Left cardiac atrium (tissue), 4 donors: ENCODE measurements at regions not wholly inside any gene's neighbourhood (a gene's known extent, or its start where the extent isn't known, plus 50 kb on each side); places are given as distances from the start of the nearest gene placed in this dataset.
A peak's percentile ranks its signal among the peaks of the same experiment; 100 is the strongest.

Source experiments
- ATAC-seq, 2 donors: fragments of 200-7000 bp; cut with Tn5 transposase; one replicate each; pipeline ENCODE4 v1.9.1; 2020; ENCODE audit warnings: mild to moderate bottlenecking in 2 of 2, moderate library complexity in 2 of 2
- DNase-seq: peaks from one replicate; pipeline ENCODE4 v3.0.0-alpha.2; 2020
- intact Hi-C, 2 donors: fragments of 100-400 bp; cut with DNase I; formaldehyde crosslinking; loops; one replicate each; pipeline versions ENCODE4 v1.14.1 to v1.15.1; 2022 to 2023
- donor health status: DM: no; HTN: yes; CAD: no.
- donor health status: DM: no; HTN: yes; CAD: no; lungs with severe emphysema.
- donor health status: DM: yes; HTN: yes; CAD: no.
- donor health status: Dilated cardiomyopathy.

DNA sequence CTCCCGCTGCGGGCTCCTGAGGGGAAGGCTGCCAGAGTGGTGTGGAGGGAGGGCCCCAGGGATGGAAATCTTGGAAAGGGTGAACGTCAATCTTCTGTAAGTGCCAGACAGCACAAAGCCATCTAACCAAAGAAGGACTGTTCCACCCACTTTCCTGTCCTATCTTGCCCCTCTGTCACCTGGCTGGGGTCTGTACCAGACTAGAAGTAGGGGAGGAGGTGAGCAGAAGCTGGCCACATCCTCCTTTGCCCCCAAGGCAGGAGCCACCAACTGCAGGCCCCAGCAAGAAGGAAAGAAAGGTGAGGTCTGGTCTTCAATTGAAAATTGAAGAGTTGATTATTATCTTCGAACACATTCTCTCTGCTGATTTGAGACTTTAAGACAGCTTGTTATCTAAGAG lies 214.4 kb upstream of the LEF1 start:
- intact Hi-C loops: no loop called here
- no peak for ATAC-seq
- DNase-seq: no peak

DNA sequence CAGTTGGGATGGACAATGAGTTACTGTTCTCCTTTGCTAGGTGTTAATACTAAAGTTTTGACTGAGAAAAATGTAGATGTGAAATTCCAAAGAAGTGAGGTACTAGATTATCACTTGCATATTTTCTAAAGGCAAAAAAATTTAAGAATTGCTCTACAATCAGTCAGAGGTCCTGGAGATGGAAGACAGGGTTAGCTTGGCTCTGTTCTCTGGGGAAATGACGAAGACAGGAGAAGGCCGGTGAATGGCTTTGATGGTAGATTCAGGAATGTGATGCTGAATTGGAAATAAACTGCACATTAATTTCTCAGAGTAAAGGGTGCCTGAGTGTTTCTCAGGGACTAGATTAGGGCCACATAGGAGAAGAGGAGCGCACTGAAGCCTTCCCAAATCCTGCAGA lies 214.0 kb upstream of the LEF1 start:
- DNase-seq (no peak), ATAC-seq (no peak)
- intact Hi-C loops: no loop called here

DNA sequence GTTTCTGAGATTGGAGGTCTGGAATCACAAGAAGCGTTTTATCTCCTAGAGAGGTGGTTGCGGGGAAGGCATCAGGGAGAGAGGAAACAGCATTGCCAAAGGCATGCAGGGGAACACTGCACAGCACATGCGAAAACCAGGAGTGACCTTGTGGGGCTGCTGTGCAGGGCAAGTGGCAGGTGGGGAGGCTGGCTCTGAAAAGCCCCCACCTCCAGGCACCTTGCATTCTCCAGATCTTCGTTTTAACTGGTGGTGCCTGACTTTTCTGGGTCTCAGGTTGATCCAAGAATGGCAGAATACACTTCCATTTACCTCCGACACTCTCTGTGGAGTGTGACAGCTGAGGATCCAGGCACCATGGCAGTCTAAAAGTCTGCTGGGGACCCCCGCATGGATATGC lies 209.4 kb upstream of the LEF1 start:
- DNase-seq (no peak), ATAC-seq (no peak)
- intact Hi-C loops: no loop called here

DNA sequence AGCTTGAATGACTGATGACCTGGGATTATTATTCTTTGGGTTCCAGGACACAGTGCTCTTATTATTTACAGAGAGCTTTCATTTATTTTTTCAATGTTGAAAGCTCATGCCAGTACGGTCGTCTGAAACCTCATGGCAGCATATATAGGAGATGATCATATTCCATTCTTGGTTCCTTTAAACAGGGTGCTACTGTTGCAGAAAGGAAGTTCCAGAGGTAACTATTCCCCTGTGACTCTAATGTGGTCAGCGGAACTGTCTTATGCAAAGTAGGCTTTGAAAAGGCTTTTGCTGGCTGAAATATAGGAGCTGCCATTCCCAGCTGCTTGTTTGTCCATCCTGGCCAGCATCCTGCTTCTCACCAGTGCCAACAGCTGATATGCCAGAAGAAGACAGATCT lies 208.3 kb upstream of the LEF1 start:
- intact Hi-C loops: no loop called here
- ATAC-seq (no peak), DNase-seq (no peak)

DNA sequence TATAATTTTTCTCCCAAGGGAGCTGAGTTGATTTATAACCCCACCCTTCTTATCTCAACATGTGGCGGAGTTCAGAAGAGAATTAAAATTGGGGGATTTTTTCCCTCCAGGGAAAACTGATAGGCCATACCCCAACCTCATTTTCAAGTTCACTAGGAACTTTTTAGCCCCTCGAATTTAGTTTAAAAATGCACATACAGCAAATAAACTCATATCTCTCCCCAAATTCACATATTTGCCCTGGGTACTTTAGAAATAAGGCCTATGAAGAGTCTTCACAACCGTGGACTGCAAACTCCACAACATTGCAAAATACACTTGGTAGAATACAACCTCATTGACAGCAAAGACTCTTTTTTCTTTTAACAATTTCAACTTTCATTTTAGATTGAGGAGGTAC lies 206.7 kb upstream of the LEF1 start:
- intact Hi-C loops: no loop called here
- DNase-seq: no peak
- no peak for ATAC-seq

DNA sequence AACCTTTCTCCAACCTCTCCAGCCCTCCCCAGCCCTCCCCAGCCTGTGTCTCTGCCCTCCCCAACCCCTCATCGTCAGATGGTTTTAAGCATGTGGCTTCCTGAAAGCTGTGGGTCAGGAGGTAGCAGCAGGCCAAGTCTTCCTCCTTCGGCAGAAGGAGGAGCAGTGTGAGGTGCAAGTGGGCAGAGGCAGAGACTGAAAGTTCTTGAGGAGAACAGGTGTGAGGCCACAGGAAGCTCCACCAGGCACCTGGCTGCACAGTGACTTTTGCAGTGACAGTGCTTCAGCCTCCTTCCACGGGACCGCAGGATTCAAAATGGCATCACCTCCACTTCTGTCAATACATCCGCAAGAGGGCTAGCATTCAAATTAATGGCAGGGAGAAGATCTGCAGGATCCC lies 203.9 kb upstream of the LEF1 start:
- ATAC-seq: no peak
- no peak for DNase-seq
- intact Hi-C loops: no loop called here

DNA sequence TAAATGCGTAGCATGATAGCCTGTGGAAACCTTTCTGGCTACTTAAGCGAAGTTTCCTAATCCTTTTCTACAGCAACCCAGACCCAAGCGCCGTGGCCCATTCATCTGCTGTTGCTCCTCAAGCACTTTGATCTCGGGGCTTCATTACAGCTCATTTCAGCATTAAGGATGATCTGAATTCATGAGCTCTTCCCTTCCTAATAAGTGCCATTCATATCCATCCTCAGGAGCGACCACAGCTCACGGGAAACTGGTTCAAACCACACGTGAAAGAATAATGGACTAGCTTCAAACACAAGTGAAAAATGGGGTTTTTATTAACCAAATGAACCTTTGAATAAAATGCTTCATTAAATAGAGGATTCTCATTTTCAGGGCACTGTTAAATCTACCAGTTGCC lies 202.6 kb upstream of the LEF1 start:
- no peak for DNase-seq
- ATAC-seq: no peak
- intact Hi-C loops: no loop called here

DNA sequence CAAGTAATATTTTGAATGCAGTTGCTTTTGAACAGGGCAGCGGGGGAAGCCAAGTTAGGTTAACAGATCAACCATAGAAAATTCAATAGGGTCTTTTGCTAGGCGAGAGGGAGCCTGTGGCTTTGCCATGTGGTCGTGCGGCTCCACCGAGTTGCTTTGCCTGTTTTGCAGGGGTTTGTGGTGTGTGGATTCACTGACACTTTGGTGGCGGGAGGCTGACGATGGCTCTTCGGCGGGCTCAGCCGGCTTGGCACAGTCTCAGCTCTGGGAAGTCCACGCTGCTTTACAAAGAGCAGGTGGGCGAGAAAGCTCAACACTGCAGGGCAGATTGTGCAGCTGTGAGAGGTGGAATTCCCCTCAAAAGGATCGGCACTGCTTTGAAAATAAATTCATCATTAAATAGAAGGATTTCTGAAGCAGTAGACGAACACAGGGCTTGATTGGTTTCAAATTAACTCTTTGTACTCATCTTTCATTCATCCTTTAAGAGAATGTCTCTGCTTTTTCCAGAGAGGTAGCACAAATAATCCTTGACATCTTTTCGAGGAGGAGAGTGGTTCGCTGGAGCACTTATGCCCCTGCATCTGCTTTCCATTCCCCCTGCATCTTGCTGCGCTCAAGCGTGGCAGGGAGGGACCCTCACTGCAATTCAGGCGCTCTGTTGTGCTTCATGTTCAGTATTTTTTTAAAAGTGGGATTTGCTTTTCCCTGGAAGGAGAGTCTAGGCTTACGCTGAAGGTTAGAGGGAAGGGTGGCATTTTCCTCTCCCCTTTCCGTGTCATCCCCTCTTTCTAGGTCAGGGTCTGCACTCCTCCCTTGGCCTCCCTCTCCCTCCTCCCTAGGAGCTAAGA lies 201.8 kb upstream of the LEF1 start:
- ATAC-seq (no peak), DNase-seq (no peak)
- intact Hi-C loops: no loop called here

DNA sequence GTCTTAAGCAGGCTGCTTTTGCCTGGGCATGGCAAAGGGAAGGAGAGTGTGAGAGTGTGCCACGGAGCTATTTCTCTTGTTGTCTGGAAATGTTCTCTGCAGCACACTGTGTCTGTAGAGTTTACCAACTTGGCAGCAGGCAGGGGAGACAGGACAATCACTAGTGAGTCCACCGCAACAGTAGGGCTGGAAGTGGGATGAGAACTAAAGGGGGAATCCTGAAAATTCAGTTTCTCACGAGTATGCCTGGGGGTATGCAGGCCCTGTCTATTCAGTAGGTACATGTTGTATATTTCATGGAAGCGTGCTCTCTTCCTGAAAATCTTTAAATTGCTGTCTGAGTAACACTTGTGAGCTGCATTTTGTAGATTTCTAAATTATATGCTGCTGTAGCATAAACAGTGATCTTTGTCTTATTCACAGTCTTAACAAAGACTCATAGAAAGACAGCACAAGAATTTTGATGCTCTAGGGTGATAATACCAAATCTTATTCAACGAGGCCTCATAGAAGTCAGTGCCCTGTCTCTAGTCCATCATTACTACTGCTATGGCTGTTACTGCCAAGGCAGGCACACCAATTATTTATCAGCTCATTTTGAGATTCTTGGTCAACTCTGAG lies 200.4 kb upstream of the LEF1 start:
- DNase-seq (no peak), ATAC-seq (no peak)
- intact Hi-C loops: no loop called here

DNA sequence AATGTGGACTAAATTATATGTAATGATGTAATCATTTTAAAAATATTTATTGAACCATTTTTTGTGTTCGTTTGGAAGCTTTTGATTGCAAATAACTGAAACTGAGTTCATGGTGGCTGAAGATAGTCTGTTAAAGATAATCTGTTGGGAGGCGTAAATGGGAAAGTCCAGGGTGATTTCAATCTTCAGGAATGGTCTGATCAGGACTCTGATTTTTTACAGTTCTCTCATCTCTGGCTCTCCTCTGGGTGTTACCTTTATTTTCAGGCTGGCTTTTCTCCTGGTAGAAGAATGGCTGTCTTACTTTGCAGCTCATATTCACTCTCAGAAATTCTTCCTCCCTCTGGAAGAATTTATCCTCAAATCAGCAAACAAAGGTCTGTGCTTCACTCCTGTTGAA lies 199.0 kb upstream of the LEF1 start:
- DNase-seq (no peak), ATAC-seq (no peak)
- intact Hi-C loops: no loop called here

DNA sequence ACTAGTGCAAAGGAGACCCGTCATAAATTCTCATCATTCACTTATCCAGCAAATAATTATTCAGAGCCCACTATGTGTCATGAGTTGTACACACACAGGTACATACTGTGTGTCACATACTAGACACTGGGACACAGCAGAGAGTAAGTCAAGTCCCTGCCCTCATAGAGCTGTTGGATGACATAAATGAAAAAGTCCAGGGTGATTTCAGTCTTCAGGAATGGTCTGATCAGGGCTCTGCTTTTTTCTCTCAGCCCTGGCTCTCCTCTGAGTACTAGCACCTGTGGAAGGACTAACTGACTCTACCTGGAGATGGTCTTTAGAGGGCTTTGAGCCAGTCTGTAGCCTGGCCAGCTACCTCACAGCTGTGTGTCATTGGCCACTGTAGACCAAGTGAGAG lies 198.0 kb upstream of the LEF1 start:
- DNase-seq (no peak), ATAC-seq (no peak)
- intact Hi-C loops: no loop called here

DNA sequence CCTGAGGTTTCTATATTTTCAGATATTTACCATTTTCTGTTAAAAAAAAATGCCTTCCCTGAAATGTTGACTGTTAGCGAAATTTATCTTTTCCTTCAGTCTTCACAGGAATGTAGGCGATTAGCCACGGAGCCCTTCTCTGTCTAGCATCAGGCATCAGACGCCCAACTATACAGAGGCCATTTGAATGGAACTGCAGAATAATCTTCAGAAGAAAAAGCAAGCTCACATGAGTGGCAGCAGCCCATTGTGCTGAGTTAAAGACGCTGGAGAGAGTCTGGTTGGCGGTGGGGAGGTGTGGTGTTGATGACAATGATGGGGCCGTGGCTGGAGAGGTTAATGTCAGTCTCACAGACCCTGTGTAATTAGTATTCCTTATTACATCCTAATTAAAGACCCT lies 196.8 kb upstream of the LEF1 start:
- ATAC-seq (no peak), DNase-seq (no peak)
- intact Hi-C loops: no loop called here

DNA sequence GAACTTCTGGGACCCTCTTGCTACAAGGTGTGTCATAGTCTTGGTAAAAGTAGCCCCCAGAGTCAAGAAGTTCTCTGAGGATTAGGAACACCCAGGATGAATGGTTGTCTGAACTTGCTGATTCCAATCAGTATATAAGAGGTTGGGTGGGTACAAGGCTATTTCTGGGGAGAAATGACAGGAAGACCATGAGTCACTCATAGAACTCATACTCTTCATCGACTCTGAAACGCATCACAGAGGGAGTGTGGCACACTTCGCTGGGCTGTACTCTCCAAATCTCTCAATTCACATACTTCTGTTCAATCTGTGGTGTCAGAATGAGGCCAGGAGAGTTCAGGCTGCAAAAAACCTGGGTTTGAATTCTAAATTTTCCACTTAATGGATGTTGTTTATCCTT lies 193.2 kb upstream of the LEF1 start:
- ATAC-seq: no peak
- no peak for DNase-seq
- intact Hi-C loops: no loop called here

DNA sequence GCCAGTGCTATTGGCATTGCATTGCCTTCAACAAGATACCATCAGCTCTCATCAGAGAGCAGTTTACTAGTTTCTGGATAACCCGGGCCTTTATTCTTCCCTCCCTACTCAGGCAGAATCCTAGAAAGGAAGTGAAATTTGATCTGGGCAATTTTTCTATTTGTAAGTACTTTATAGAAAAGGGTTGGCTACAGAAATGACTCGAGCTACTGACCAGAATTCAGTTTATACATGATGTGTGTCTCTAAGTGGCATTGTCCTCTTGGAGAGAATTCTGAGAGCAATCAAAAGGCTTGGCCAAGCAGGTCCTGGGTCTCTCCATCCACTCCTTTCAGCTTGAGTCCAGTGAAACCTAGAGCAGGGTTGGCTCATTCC lies 192.7 kb upstream of the LEF1 start:
- DNase-seq: no peak
- ATAC-seq: no peak
- intact Hi-C loops: no loop called here

DNA sequence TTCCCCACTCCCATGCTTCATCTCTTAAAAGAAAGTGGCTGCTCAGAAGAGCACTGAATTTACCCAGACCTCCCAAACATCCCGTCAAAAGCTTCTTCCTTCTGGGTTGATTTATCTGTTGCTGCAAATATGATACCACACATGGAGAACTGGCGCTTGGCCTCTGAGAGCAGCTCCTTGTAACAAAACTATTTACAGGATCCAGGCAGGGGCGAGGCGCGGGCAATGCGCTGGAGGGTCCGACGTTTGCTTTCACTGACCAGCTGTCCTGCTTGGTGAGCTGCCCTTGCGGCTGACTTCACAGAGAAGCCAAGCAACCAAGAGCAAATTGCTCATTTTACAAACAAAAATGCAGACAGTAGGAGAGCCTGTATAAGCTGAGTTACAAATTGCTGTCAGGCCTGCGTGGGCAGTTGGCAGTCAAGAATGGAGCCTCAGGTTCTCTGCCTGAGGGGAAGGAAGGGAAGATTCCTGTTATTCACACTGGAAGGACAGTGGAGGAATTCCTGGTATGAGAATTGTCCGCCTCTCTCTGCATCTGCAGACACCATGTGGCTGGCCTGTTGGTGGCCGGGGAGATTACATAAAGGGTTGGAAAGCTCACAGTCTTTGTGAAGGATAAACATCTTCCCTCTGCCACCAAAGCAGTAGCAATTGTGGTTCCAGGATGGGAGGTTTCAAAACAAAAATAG lies 192.2 kb upstream of the LEF1 start:
- ATAC-seq (peak in 1 of 2 donors; percentile 92), DNase-seq (no peak)
- intact Hi-C loops: no loop called here

DNA sequence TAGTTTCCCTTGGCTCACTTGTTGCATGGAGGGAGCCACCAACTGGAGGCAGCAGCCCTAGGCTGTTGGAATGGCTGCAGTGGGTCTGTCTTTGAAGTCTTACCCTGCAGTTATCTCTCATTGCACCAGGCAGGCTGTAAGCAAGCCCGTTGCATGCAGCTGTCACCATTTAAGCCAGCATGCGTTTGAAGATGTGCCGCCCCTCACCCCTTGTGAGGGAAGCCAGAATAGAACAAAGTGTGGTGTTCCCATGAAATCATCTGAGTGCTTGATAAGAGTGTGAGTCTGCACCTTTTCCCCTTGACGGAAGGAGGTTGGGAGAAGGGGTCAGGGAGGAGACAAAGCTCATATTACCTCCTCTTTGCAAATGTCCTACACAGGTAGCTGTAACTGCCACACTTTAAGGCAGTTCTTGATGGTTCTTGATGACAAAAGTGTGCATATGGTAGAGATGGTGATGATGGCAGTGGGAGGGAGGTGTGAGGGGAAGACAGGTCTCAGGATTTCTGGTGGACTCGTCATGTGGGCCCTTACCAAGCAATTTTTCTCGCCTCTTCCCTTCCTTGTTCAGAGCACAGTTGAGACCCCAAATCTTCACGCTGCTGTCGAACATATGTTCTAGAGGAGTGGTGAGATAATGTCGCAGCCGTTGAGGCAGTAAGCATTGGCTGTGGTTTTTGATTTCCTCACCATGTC lies 191.4 kb upstream of the LEF1 start:
- DNase-seq: no peak
- ATAC-seq: peak in 1 of 2 donors; percentile 12
- intact Hi-C loops: no loop called here

DNA sequence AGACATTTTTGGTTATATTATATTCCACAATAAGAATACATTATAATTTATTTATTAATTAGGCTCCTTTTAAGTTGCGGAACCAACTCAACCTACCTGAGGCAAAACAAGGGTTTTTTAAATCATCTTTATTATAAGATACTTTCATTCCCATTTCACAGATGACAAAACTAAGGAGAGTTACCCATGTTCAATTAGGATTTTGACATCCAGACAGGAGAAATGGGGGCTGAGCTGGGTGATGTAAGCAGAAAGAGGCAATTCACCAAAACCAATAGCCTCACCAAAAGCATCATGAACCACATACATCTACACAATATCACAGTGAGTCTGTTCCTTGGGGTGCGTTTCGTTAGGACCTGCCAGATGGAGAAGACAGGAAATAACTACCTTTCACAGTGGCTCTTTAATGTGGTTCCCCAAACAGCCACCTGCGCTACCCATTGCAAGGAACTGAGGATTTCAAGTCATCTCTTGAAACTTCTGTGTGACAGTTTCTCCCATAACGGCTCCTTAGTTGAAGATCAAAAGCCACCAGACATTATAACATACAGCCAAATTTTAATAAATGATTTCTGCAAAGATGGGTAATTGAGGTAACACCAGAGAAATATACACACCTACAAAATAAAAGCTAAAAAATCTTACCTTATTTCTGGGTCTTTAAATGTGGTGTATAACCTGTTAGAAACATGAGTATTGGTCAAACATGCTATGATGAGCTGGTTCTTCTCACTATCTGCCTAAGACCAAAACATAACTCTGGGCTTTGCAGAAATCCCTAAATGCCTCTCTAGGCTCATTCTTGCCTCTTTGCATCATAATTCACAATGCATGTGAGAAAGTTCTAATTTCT lies 190.6 kb upstream of the LEF1 start:
- no peak for ATAC-seq
- intact Hi-C loops: no loop called here

DNA sequence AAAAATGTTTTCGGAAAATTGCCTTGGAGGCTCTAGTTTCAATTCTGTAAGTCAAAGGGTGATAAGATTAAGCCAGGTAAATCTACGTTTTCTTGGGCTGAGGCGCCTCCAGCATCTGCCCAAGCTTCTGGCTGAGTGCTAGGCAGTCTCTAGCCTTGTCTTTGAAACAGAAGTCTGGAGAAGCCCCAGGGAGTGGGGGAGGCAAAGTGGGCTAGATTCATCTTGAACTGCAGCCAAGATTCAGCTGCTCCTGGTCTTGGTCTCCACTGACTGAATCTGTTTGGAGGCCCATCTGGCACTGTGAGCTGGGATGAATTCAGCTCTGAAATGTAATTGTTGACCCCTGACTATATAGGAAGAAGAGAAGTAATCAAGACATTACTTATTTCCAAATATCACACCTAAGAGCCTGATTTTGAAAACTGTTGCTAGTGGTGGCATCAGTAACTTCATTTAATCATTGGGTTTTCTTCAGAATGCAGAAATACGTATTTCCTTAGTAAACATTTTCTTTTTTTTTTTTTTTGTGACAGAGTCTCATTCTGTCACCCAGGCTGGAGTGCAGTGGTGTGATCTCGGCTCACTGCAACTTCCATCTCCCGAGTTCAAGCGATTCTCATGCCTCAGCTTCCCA lies 187.3 kb upstream of the LEF1 start:
- DNase-seq: no peak
- no peak for ATAC-seq
- intact Hi-C loops: no loop called here

More for the DNA sequence above, 190.6 kb upstream of the LEF1 start:
- DNase-seq: no peak
